GM19193 (cell line): ENCODE measurements at regions not wholly inside any gene's neighbourhood (a gene's known extent, or its start where the extent isn't known, plus 50 kb on each side); places are given as distances from the start of the nearest gene placed in this dataset.

Source experiments
- POLR2A ChIP-seq: IDR thresholded peaks from 4 replicates; pipeline ENCODE4 v1.6.1; 2011; ENCODE audit not compliant: insufficient read depth, insufficient read length; ENCODE audit errors: extremely low read depth

- TF ChIP-seq POLR2A: no peak
Measured at GRCh38 chr10:109790647-109791046, 132.7 kb downstream of the XPNPEP1 start.

- TF ChIP-seq POLR2A: no peak
Measured at GRCh38 chr10:109784236-109784635, 139.1 kb downstream of the XPNPEP1 start.

- no peak for TF ChIP-seq POLR2A
Measured at GRCh38 chr10:109783286-109783685, 140.0 kb downstream of the XPNPEP1 start.

- no peak for TF ChIP-seq POLR2A
Measured at GRCh38 chr10:109780997-109781396, 142.3 kb downstream of the XPNPEP1 start.

- no peak for TF ChIP-seq POLR2A
Measured at GRCh38 chr10:109778993-109779392, 144.3 kb downstream of the XPNPEP1 start.

GRCh38 chr10:109774121-109774440 lies 149.2 kb downstream of the XPNPEP1 start:
- no peak for TF ChIP-seq POLR2A

- TF ChIP-seq POLR2A: no peak
Measured at GRCh38 chr10:109773288-109774120, 149.8 kb downstream of the XPNPEP1 start.

- TF ChIP-seq POLR2A: no peak
Measured at GRCh38 chr10:109770663-109771062, 152.6 kb downstream of the XPNPEP1 start.

GRCh38 chr10:109769966-109770365 lies 153.3 kb downstream of the XPNPEP1 start:
- no peak for TF ChIP-seq POLR2A

- TF ChIP-seq POLR2A: no peak
Measured at GRCh38 chr10:109765838-109766237, 157.5 kb downstream of the XPNPEP1 start.

GRCh38 chr10:109762555-109762954 lies 160.8 kb downstream of the XPNPEP1 start:
- no peak for TF ChIP-seq POLR2A

- TF ChIP-seq POLR2A: no peak
Measured at GRCh38 chr10:109746861-109747260, 176.4 kb downstream of the XPNPEP1 start.

GRCh38 chr10:109744020-109744419 lies 179.3 kb downstream of the XPNPEP1 start:
- TF ChIP-seq POLR2A: no peak

- no peak for TF ChIP-seq POLR2A
Measured at GRCh38 chr10:109743574-109743973, 179.7 kb downstream of the XPNPEP1 start.

GRCh38 chr10:109743146-109743545 lies 180.2 kb downstream of the XPNPEP1 start:
- no peak for TF ChIP-seq POLR2A

- TF ChIP-seq POLR2A: no peak
Measured at GRCh38 chr10:109741712-109742111, 181.6 kb downstream of the XPNPEP1 start.

GRCh38 chr10:109740436-109740835 lies 182.9 kb downstream of the XPNPEP1 start:
- TF ChIP-seq POLR2A: no peak
